ENCODE measurements at regions not wholly inside any gene's neighbourhood (a gene's known extent, or its start where the extent isn't known, plus 50 kb on each side); places are given as distances from the start of the nearest gene placed in this dataset.

- H3K36me3 Mint-ChIP-seq (ENCODE audit: low read depth), result no peaks in the 10 kb centered on the region
- no peak overlapping the region for H3K27ac Mint-ChIP-seq
- H3K4me1 Mint-ChIP-seq (ENCODE audit: low read depth), result no peaks in the 10 kb centered on the region
- no peak overlapping the region for H3K4me3 Mint-ChIP-seq
- DNase-seq, result no peak
- no peaks in the 10 kb centered on the region; the same call in 1 of the 2 replicates for H3K27me3 Mint-ChIP-seq (ENCODE audit: insufficient read depth)
- H3K9me3 Mint-ChIP-seq, result peaks cover 18% of the 10 kb centered on the region
- no peak for TF ChIP-seq CTCF (IDR thresholded peaks at IDR 0.05)
Observed at GRCh38 chr1:95370691-95371562, 136.9 kb downstream of the RWDD3 start.

GRCh38 chr1:95371666-95372282 is 137.8 kb downstream of the RWDD3 start:
- H3K27ac Mint-ChIP-seq, result no peak overlapping the region
- no peak overlapping the region for H3K4me3 Mint-ChIP-seq
- no peak for DNase-seq
- H3K9me3 Mint-ChIP-seq, result peaks cover 17% of the 10 kb centered on the region
- no peaks in the 10 kb centered on the region for H3K36me3 Mint-ChIP-seq (ENCODE audit: low read depth)
- TF ChIP-seq CTCF (IDR thresholded peaks at IDR 0.05), result no peak
- no peaks in the 10 kb centered on the region for H3K4me1 Mint-ChIP-seq (ENCODE audit: low read depth)
- no peaks in the 10 kb centered on the region; the same call in 1 of the 2 replicates for H3K27me3 Mint-ChIP-seq (ENCODE audit: insufficient read depth)

- DNase-seq, result no peak
- Mint-ChIP-seq H3K27ac (no peak overlapping the region), H3K27me3 (ENCODE audit: insufficient read depth) (no peaks in the 10 kb centered on the region; the same call in 1 of the 2 replicates), H3K4me3 (no peak overlapping the region), H3K4me1 (ENCODE audit: low read depth) (no peaks in the 10 kb centered on the region), H3K36me3 (ENCODE audit: low read depth) (no peaks in the 10 kb centered on the region), H3K9me3 (peaks cover 19% of the 10 kb centered on the region)
- TF ChIP-seq CTCF (IDR thresholded peaks at IDR 0.05), result no peak
Observed at GRCh38 chr1:95375174-95375573, 141.2 kb downstream of the RWDD3 start.

GRCh38 chr1:95380909-95381308 is 146.9 kb downstream of the RWDD3 start:
- H3K9me3 Mint-ChIP-seq, result peaks cover 26% of the 10 kb centered on the region
- H3K36me3 Mint-ChIP-seq (ENCODE audit: low read depth), result no peaks in the 10 kb centered on the region
- no peak for DNase-seq
- no peaks in the 10 kb centered on the region for H3K27me3 Mint-ChIP-seq (ENCODE audit: insufficient read depth)
- no peak overlapping the region for H3K27ac Mint-ChIP-seq
- H3K4me3 Mint-ChIP-seq, result no peak overlapping the region
- no peak for TF ChIP-seq CTCF (IDR thresholded peaks at IDR 0.05)
- no peaks in the 10 kb centered on the region for H3K4me1 Mint-ChIP-seq (ENCODE audit: low read depth)

- Mint-ChIP-seq H3K4me3 (no peak overlapping the region), H3K4me1 (ENCODE audit: low read depth) (no peaks in the 10 kb centered on the region), H3K27me3 (ENCODE audit: insufficient read depth) (no peaks in the 10 kb centered on the region), H3K27ac (no peak overlapping the region), H3K36me3 (ENCODE audit: low read depth) (no peaks in the 10 kb centered on the region), H3K9me3 (peaks cover 26% of the 10 kb centered on the region)
- no peak for TF ChIP-seq CTCF (IDR thresholded peaks at IDR 0.05)
- no peak for DNase-seq
Observed at GRCh38 chr1:95382000-95382786, 148.2 kb downstream of the RWDD3 start.
